ENCODE measurements at regions not wholly inside any gene's neighbourhood (a gene's known extent, or its start where the extent isn't known, plus 50 kb on each side); places are given as distances from the start of the nearest gene placed in this dataset.

GRCh38 chr12:108039794-108040193 lies 89.3 kb upstream of the WSCD2 start:
- no peaks in the 10 kb centered on the region for H4K20me1 ChIP-seq (ENCODE audit: insufficient read depth, low read length)
- H3K9me1 ChIP-seq (ENCODE audit: insufficient read depth, low read length) = no peaks in the 10 kb centered on the region
- H2BK120ac ChIP-seq (ENCODE audit: low read depth, low read length) = no peak overlapping the region
- 68% methylated on average over 3 of the region's 4 CpGs; no CpG with 5 or more reads in 1 of the 2 experiments for WGBS, 2 experiments (ENCODE audit: extremely low coverage in 2 of 2, insufficient read length in 1 of 2)
- peaks cover 5% of the 10 kb centered on the region; the same call in 1 of the 2 replicates for H3K9me3 ChIP-seq (ENCODE audit: control insufficient read depth, insufficient read depth, low read length)
- no peak for TF ChIP-seq MAFK (IDR thresholded peaks at IDR 0.05; ENCODE audit: low read depth, low read length)
- dilution Hi-C loops (cut with HindIII; ENCODE audit: low sequenced_read_pairs, unreplicated experiment) = no loop called here
- POLR2A ChIA-PET (ENCODE audit: unreplicated experiment) = no interaction called here
- no peak overlapping the region for H3K27ac ChIP-seq (ENCODE audit: insufficient read depth, low read length)
- no peaks in the 10 kb centered on the region for H3K36me3 ChIP-seq (ENCODE audit: control insufficient read depth, insufficient read depth, low read length)
- no peak overlapping the region for H2AFZ ChIP-seq (replicated peaks; ENCODE audit: low read length, poor library complexity)
- no peak overlapping the region for H4K8ac ChIP-seq (ENCODE audit: low read depth in 2 of 2, low read length in 2 of 2)
- in situ Hi-C loops (cut with MboI; ENCODE audit: low sequenced_read_pairs) = no loop called here
- no peak overlapping the region for H2AK5ac ChIP-seq (ENCODE audit: low read depth, low read length)
- no peak overlapping the region for H2BK20ac ChIP-seq (ENCODE audit: low read depth, low read length)
- H3K18ac ChIP-seq (ENCODE audit: low read depth, low read length) = no peak overlapping the region
- H2BK15ac ChIP-seq (ENCODE audit: low read depth, low read length) = no peak overlapping the region
- no peak overlapping the region for H4K91ac ChIP-seq (ENCODE audit: insufficient read depth, low read depth, low read length)
- DNase-seq (no peak), ATAC-seq (ENCODE audit: low read depth) (no peak)
- no peak overlapping the region for H2BK5ac ChIP-seq (ENCODE audit: low read depth, low read length, poor library complexity, severe bottlenecking)
- no peak overlapping the region for H2AK9ac ChIP-seq (replicated peaks; ENCODE audit: low read depth, low read length, poor library complexity)
- no peak overlapping the region for H3K4me3 ChIP-seq (ENCODE audit: insufficient read depth, low read depth, low read length)
- H3K56ac ChIP-seq (ENCODE audit: extremely low read depth, insufficient read depth, low read length) = no peak overlapping the region
- no peaks in the 10 kb centered on the region for H3K4me1 ChIP-seq (ENCODE audit: control insufficient read depth, insufficient read depth, low read length)
- H3K79me1 ChIP-seq (ENCODE audit: low read depth in 1 of 2, low read length in 2 of 2) = no peaks in the 10 kb centered on the region
- no peak overlapping the region for H4K5ac ChIP-seq (ENCODE audit: low read depth, low read length)
- CTCF ChIA-PET = no interaction called here
- H3K4ac ChIP-seq (ENCODE audit: low read depth, low read length) = no peak overlapping the region
- no TSS peak for BruUV-seq (replicated peaks)
- H3K9ac ChIP-seq (ENCODE audit: low read depth, low read length) = no peak overlapping the region
- intact Hi-C loops (cut with micrococcal nuclease) = no loop called here
- H3K27me3 ChIP-seq (ENCODE audit: control insufficient read depth, insufficient read depth, low read length) = no peaks in the 10 kb centered on the region
- H3K14ac ChIP-seq (replicated peaks; ENCODE audit: low read depth, low read length) = no peak overlapping the region
- no peak overlapping the region for H3K4me2 ChIP-seq (ENCODE audit: low read depth, low read length)
- H3K23ac ChIP-seq (ENCODE audit: low read depth, low read length) = no peak overlapping the region

Data from IMR-90 (cell line).